ENCODE measurements at regions not wholly inside any gene's neighbourhood (a gene's known extent, or its start where the extent isn't known, plus 50 kb on each side); places are given as distances from the start of the nearest gene placed in this dataset.

DNA sequence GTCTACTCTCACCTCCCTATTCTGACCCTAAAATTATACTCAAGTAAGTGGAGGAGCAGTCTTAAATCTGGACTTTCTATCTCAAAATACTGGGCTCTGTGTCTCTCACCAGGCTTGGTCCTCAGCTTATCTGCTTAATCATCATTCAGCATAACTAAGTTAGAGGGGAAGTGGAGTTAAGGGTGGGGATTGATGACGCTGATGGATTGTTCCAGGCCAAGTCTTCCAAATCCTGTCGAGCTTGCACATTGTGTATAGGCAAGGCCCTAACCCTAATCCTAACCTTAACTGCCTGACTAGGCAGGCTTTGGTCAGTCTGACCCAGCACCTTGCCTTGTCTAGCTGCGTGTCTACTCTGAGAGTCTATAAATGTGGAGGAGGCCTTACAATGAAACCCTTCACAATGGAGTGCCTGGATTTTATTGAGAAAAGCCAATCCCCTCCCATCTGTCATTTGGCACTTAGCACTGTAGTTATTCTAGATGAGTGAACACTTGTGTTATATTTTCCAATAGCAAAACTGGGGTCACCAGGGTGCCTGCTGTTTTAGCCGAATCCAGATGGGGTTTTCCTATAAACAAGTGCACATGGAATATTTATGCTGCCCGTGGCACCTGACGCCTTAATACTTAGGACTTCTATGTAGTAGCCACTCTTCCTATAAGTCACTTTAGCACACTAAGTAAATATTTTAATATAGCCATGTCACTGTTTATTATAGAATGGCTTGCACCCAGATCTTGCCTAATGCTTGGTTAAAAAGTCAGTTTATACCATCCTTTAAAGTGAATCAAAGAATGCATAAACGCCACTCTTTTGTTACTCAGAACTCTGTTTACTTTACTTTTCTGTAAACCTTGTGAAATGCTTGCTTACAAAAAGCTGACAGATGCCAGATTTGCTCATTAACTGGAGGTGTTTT lies 193.2 kb upstream of the MYOCD start:
- Histone ChIP-seq H4K91ac (ENCODE audit: low read depth, low read length) (no peak overlapping the region), H3K4me1 (ENCODE audit: control insufficient read depth in 1 of 2, insufficient read depth in 2 of 2, low read length in 2 of 2) (no peaks in the 10 kb centered on the region), H3K9me3 (ENCODE audit: insufficient read depth, low read depth, low read length) (no peaks in the 10 kb centered on the region), H2AK5ac (ENCODE audit: low read length) (no peak overlapping the region), H2BK12ac (ENCODE audit: low read length) (no peak overlapping the region), H3K9ac (ENCODE audit: low read length) (no peak overlapping the region), H3K4ac (ENCODE audit: low read depth, low read length) (no peak overlapping the region), H2BK5ac (ENCODE audit: low read depth, low read length, poor library complexity) (no peak overlapping the region), H2BK120ac (ENCODE audit: insufficient read depth, low read length, poor library complexity) (no peak overlapping the region), H3K18ac (ENCODE audit: low read length) (no peak overlapping the region), H3K27me3 (ENCODE audit: insufficient read depth, low read length) (no peaks in the 10 kb centered on the region), H3K23ac (ENCODE audit: low read length) (no peak overlapping the region), H3K14ac (ENCODE audit: low read length) (no peak overlapping the region), H3K4me3 (ENCODE audit: low read depth, low read length) (no peak overlapping the region), H4K12ac (ENCODE audit: low read depth, low read length) (no peak overlapping the region), H3K36me3 (ENCODE audit: control insufficient read depth in 1 of 2, insufficient read depth in 2 of 2, low read length in 2 of 2) (no peaks in the 10 kb centered on the region), H4K8ac (ENCODE audit: low read depth, low read length) (no peak overlapping the region), H2AFZ (ENCODE audit: insufficient read depth, low read length, poor library complexity) (no peak overlapping the region), H3K27ac (ENCODE audit: low read depth, low read length) (no peak overlapping the region), H3K79me2 (ENCODE audit: control insufficient read depth, insufficient read depth, low read length, poor library complexity) (no peaks in the 10 kb centered on the region), H3K79me1 (ENCODE audit: low read length) (no peaks in the 10 kb centered on the region), H3K4me2 (ENCODE audit: low read length) (no peak overlapping the region)
- WGBS (ENCODE audit: extremely low coverage, insufficient coverage, insufficient read length) = no CpG with 5 or more reads among the region's 7 CpGs
- no peak for DNase-seq

DNA sequence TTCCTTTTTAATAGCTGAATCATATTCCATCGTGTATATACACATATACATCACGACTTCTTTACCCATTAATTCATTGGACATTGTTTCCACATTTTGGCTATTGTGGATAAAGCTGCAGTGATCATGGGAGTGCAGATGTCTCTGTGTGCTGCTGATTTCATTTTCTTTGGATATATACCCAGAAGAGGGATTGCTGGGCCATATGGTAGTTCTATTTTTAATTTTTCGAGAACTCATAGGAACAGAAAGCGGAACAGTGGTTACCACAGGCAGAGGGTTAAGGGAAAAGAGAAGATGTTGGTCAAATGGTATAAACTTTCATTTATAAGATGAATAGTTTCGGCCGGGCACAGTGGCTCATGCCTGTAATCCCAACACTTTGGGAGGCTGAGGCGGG lies 187.4 kb upstream of the MYOCD start:
- H2BK5ac ChIP-seq (ENCODE audit: low read depth, low read length, poor library complexity) = no peak overlapping the region
- H3K4me1 ChIP-seq (ENCODE audit: control insufficient read depth in 1 of 2, insufficient read depth in 2 of 2, low read length in 2 of 2) = no peaks in the 10 kb centered on the region
- no peaks in the 10 kb centered on the region for H3K36me3 ChIP-seq (ENCODE audit: control insufficient read depth in 1 of 2, insufficient read depth in 2 of 2, low read length in 2 of 2)
- H3K27ac ChIP-seq (ENCODE audit: low read depth, low read length) = no peak overlapping the region
- H4K12ac ChIP-seq (ENCODE audit: low read depth, low read length) = no peak overlapping the region
- H2BK12ac ChIP-seq (ENCODE audit: low read length) = no peak overlapping the region
- H2BK120ac ChIP-seq (ENCODE audit: insufficient read depth, low read length, poor library complexity) = no peak overlapping the region
- H3K79me2 ChIP-seq (ENCODE audit: control insufficient read depth, insufficient read depth, low read length, poor library complexity) = no peaks in the 10 kb centered on the region
- H3K27me3 ChIP-seq (ENCODE audit: insufficient read depth, low read length) = no peaks in the 10 kb centered on the region
- no peak overlapping the region for H3K9ac ChIP-seq (ENCODE audit: low read length)
- no peaks in the 10 kb centered on the region for H3K9me3 ChIP-seq (ENCODE audit: insufficient read depth, low read depth, low read length)
- no peak overlapping the region for H3K23ac ChIP-seq (ENCODE audit: low read length)
- H2AK5ac ChIP-seq (ENCODE audit: low read length) = no peak overlapping the region
- no peak overlapping the region for H3K4ac ChIP-seq (ENCODE audit: low read depth, low read length)
- no peak overlapping the region for H2AFZ ChIP-seq (ENCODE audit: insufficient read depth, low read length, poor library complexity)
- no peak overlapping the region for H3K4me2 ChIP-seq (ENCODE audit: low read length)
- H3K18ac ChIP-seq (ENCODE audit: low read length) = no peak overlapping the region
- no peak overlapping the region for H3K4me3 ChIP-seq (ENCODE audit: low read depth, low read length)
- no CpG with 5 or more reads among the region's 7 CpGs for WGBS (ENCODE audit: extremely low coverage, insufficient coverage, insufficient read length)
- DNase-seq = no peak
- H3K79me1 ChIP-seq (ENCODE audit: low read length) = no peaks in the 10 kb centered on the region
- no peak overlapping the region for H3K14ac ChIP-seq (ENCODE audit: low read length)
- no peak overlapping the region for H4K91ac ChIP-seq (ENCODE audit: low read depth, low read length)
- no peak overlapping the region for H4K8ac ChIP-seq (ENCODE audit: low read depth, low read length)

DNA sequence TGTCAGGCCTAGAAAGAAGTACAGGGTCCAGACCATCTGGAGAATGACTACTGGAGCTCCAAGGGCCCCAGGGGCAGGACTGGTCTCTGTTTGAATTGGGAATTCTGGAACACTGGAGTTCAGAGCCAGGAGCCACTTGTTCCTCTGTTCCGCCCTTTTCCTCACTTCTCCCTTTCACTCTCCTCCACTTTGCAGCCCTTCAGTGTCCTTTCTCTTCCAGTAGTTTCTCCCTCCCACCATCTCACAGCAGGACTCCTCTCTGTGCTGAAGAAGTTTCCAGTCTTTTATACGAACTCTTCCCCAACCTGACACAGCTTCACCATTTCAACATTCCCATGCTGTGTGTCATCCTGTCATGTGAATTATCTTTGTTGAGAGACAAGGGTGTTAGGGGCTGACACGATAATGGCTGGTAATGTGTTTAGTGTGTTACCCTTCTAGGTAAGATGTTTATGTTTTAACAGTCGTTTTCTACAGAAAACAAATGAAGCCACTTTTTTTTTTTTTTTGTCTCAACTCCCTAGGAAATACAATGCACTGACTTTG lies 180.3 kb upstream of the MYOCD start:
- Histone ChIP-seq H4K8ac (ENCODE audit: low read depth, low read length) (peak overlapping the region; percentile 35), H3K4me2 (ENCODE audit: low read length) (no peak overlapping the region), H3K14ac (ENCODE audit: low read length) (no peak overlapping the region), H3K36me3 (ENCODE audit: control insufficient read depth in 1 of 2, insufficient read depth in 2 of 2, low read length in 2 of 2) (no peaks in the 10 kb centered on the region), H3K79me1 (ENCODE audit: low read length) (peaks cover 4% of the 10 kb centered on the region), H3K4me1 (ENCODE audit: control insufficient read depth in 1 of 2, insufficient read depth in 2 of 2, low read length in 2 of 2) (peaks cover 5% of the 10 kb centered on the region in 2 experiments), H2AFZ (ENCODE audit: insufficient read depth, low read length, poor library complexity) (peak overlapping the region; percentile 50), H3K27me3 (ENCODE audit: insufficient read depth, low read length) (no peaks in the 10 kb centered on the region), H2BK12ac (ENCODE audit: low read length) (peak overlapping the region; percentile 63), H3K27ac (ENCODE audit: low read depth, low read length) (peak overlapping the region; percentile 9), H4K91ac (ENCODE audit: low read depth, low read length) (no peak overlapping the region), H4K12ac (ENCODE audit: low read depth, low read length) (no peak overlapping the region), H2BK120ac (ENCODE audit: insufficient read depth, low read length, poor library complexity) (no peak overlapping the region), H3K4me3 (ENCODE audit: low read depth, low read length) (no peak overlapping the region), H2BK5ac (ENCODE audit: low read depth, low read length, poor library complexity) (peak overlapping the region; percentile 9), H3K18ac (ENCODE audit: low read length) (peak overlapping the region; percentile 75), H3K23ac (ENCODE audit: low read length) (no peak overlapping the region), H3K9ac (ENCODE audit: low read length) (no peak overlapping the region), H3K4ac (ENCODE audit: low read depth, low read length) (no peak overlapping the region), H3K9me3 (ENCODE audit: insufficient read depth, low read depth, low read length) (no peaks in the 10 kb centered on the region), H2AK5ac (ENCODE audit: low read length) (peak overlapping the region; percentile 44), H3K79me2 (ENCODE audit: control insufficient read depth, insufficient read depth, low read length, poor library complexity) (no peaks in the 10 kb centered on the region)
- peak in 1 of 2 donors; percentile 35 for DNase-seq
- no CpG with 5 or more reads among the region's 4 CpGs for WGBS (ENCODE audit: extremely low coverage, insufficient coverage, insufficient read length)

DNA sequence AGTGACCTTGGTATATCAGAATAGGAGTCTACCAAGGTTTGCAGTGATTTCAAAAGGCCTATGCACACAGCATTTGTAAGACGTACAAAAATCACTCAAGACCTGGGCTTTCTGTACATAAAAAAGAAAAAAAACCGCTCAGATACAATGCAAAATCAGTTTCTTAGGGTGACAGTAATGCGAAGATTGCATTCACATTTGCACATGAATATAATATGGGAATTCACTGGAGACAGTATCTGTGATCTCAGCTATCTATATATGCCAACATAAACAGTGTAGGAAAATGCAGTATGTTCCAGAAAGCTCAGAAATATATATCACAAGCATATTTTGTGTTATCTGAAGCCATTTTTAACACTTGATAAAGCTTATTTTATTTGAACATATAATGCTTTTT lies 176.4 kb upstream of the MYOCD start:
- H3K4me3 ChIP-seq (ENCODE audit: low read depth, low read length) = no peak overlapping the region
- H3K14ac ChIP-seq (ENCODE audit: low read length) = no peak overlapping the region
- H3K79me1 ChIP-seq (ENCODE audit: low read length) = peaks cover 4% of the 10 kb centered on the region
- H3K27me3 ChIP-seq (ENCODE audit: insufficient read depth, low read length) = no peaks in the 10 kb centered on the region
- H3K9me3 ChIP-seq (ENCODE audit: insufficient read depth, low read depth, low read length) = no peaks in the 10 kb centered on the region
- no peak overlapping the region for H3K27ac ChIP-seq (ENCODE audit: low read depth, low read length)
- H4K8ac ChIP-seq (ENCODE audit: low read depth, low read length) = no peak overlapping the region
- no peak overlapping the region for H4K12ac ChIP-seq (ENCODE audit: low read depth, low read length)
- H2AFZ ChIP-seq (ENCODE audit: insufficient read depth, low read length, poor library complexity) = no peak overlapping the region
- no peak overlapping the region for H3K18ac ChIP-seq (ENCODE audit: low read length)
- no peak overlapping the region for H3K9ac ChIP-seq (ENCODE audit: low read length)
- peaks cover 5% of the 10 kb centered on the region in 2 experiments for H3K4me1 ChIP-seq (ENCODE audit: control insufficient read depth in 1 of 2, insufficient read depth in 2 of 2, low read length in 2 of 2)
- no peak overlapping the region for H3K4ac ChIP-seq (ENCODE audit: low read depth, low read length)
- DNase-seq = no peak
- H3K4me2 ChIP-seq (ENCODE audit: low read length) = no peak overlapping the region
- H2BK12ac ChIP-seq (ENCODE audit: low read length) = no peak overlapping the region
- no peak overlapping the region for H4K91ac ChIP-seq (ENCODE audit: low read depth, low read length)
- H2AK5ac ChIP-seq (ENCODE audit: low read length) = no peak overlapping the region
- H2BK120ac ChIP-seq (ENCODE audit: insufficient read depth, low read length, poor library complexity) = no peak overlapping the region
- no peak overlapping the region for H2BK5ac ChIP-seq (ENCODE audit: low read depth, low read length, poor library complexity)
- WGBS (ENCODE audit: extremely low coverage, insufficient coverage, insufficient read length) = no CpG with 5 or more reads among the region's 3 CpGs
- H3K23ac ChIP-seq (ENCODE audit: low read length) = no peak overlapping the region
- no peaks in the 10 kb centered on the region for H3K36me3 ChIP-seq (ENCODE audit: control insufficient read depth in 1 of 2, insufficient read depth in 2 of 2, low read length in 2 of 2)
- no peaks in the 10 kb centered on the region for H3K79me2 ChIP-seq (ENCODE audit: control insufficient read depth, insufficient read depth, low read length, poor library complexity)
